Left kidney (tissue), 1 donor: ENCODE measurements at regions not wholly inside any gene's neighbourhood (a gene's known extent, or its start where the extent isn't known, plus 50 kb on each side); places are given as distances from the start of the nearest gene placed in this dataset.
"Not testable (repeated sequence)": the region's sequence is repeated elsewhere in the genome, so short reads cannot be mapped to it uniquely, and the experiment has no call there.

Experiments used
- DNase-seq: peaks from one replicate; pipeline ENCODE4 v3.0.0-alpha.2; 2013

DNA sequence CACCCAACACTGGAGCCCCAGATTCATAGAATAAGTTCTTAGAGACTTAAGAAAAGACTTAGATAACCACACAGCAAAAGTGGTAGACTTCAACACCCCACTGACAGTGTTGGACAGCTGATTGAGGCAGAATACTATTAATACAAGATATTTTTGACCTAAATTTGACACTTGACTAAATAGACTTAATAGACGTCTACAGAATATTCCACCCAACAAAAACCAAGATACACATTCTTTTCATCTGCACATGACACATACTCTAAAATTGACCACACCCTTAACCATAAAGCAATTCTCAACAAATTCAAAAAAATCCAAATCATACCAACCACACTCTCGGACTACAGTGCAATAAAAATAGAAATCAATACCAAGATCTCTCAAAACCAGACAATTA is 179.8 kb upstream of the TPM1 start:
- DNase-seq = no peak

DNA sequence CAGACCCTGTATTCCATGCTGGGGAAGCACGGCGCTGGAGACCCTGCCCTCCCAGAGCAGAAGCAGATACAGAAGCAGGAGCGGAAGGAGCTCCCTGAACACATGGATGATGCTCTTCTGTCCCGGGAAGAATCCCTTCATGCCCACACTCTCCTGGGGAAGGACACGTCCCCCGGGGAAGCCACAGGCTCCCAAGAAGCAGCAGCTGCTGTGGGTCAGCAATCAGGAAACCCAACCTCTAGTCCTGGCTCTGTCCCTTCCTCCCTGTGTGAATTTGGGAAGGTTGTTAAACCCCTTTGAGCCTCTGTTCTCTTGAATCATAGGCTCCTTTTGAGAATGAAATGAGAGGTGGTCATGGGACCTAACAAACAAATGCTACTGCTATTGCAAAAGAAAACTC is 176.2 kb upstream of the TPM1 start:
- no peak for DNase-seq

DNA sequence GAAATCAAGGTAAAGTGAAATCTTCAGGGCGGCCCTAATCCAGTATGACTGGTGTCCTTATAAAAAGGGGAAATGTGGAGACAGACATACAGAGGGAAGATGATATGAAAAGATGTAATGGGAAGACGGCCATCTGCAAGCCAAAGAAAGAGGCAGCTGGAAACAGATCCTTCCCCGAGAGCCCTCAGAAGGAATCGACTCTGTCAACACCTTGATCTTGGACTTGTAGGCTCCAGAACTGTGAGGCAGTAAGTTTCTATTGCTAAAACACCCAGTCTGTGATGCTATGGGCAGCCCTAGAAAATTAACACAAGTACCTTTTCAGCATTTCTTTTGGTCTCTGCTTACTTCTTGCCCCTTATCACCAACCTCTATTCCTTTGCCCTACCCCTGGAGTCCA is 174.7 kb upstream of the TPM1 start:
- no peak for DNase-seq

DNA sequence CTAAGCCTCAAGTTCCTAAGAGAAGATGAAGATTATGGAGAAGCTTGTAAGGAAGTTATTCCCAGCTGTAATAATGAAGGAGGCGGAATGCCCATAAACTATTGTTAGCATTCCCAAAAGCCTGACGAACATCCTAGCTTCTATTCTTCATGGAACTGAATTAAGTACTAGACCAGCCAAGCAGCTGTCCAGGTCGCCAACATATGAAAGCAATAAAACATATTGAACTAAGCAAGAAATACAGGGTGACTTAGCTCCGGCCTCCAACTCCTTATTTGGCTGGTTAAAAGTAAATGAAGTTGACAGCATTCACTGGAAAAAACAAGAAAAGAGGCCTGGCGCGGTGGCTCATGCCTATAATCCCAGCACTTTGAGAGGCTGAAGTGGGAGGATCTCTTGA is 174.0 kb upstream of the TPM1 start:
- no peak for DNase-seq

DNA sequence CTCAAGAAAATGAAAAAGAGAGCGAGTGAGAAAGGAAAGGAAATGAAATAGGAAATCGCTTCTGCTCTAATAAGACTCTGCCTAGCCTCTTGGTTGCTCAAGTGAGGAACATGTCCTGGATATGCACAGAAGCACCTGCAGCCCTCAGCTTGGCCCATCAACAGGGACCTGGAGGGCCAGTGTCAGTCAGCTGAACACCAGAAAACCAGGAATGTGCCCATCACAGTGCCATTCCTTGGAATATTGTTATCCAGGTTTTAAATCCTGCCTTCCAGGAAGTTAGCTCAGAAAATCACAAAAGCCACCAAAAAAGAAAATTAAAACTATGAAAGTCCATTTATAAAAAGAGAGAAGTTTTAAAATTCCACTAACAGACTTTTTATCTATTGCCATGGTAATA is 173.4 kb upstream of the TPM1 start:
- DNase-seq = no peak

DNA sequence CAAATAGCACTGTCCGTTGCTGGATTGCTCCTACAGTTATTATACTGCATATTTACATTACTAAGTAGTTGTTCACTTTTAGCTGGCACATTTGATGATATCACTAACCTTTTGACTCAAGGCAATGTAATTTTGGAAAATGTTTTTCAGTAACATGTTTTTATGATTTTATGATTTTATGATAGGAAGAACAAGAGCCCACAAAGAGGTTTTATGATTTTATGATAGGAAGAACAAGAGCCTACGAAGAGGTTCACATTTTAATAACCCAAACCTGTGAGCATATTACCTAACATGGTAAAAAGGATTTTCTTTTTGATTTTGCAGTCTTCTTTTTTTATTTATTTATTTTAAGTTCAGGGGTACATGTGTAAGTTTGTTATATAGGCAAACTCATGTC is 172.3 kb upstream of the TPM1 start:
- DNase-seq = no peak

DNA sequence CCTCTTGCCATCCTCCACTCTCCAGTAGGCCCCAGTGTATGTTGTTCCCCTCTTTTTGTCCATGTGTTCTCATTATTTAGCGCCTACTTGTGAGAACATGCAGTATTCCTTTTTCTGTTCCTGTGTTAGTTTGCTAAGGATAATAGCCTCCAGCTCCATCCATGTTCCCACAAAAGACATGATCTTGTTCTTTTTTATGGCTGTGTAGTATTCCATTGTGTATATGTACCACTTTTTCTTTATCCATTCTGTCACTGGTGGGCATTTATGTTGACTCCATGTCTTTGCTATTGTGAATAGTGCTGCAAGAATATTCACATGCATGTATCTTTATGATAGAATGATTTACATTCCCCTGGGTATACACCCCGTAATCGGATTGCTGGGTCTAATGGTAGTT is 171.8 kb upstream of the TPM1 start:
- not testable (repeated sequence) for DNase-seq

DNA sequence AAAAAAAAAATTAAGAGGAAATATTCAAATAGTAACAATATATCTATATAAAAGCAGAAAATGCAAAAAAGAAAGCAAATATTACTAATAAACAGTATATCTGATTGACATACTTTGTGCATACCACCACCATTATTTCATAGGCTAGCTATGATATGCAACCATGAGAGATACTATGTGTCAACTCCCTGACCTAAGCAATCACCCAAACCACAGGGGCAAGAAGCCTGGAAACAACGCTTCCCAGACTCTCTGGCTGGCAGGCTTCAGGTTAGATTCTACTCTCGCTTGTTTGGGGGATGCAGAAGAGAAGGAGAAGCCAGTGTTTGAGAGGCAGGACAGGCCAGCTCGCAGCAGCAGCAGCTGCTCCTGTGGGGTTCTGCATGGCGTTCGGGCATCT is 169.3 kb upstream of the TPM1 start:
- no peak for DNase-seq

DNA sequence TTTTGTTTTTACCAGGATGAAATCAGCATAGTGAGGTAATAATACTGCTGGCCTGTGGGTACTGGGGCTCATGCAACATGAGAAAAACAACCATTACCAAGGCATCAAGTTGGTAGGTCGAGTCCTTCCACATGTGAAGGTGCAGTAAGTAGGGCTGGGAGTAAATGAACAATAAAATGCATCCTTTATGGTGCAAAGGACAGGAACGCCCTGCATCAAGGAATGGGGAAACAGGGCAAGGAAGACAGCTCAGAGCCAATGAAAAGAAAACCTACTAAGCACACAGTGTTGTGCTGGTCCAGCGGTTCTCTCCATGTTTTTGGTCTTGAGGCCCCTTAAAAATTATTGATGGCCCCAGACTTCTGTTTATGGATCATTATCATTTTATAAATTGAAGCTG is 168.5 kb upstream of the TPM1 start:
- DNase-seq = no peak

DNA sequence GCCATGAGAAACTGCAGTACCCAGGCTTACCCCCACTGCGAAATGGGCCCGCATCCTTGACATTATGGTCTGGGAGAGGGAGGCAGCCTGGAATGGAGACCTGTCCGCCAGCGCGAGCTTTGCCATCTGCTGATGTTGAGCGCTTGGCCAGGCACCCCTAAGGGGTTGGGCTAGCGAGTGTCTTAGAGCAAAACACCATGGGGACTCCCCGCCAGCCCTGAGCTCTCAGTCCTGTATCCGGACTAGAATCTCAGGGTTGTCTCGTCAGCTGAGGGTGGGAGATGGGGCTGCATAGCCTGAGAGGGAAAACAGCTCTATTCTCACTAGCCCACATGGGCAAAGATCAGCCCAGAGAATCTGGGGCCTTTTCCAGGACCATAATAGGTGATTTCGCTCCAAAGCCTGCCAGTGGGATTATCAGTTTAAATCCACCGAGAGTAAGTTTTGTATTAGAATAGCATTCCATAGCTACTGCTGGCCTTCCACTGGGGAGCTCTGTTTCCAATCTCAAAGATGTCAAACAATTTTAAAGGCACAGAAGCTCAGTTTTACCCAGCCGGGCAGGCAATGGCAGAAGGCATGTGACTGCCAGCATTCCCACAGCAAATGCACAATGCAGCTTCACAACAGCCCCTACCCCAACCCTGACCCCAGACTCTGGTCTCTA is 167.5 kb upstream of the TPM1 start:
- no peak for DNase-seq

DNA sequence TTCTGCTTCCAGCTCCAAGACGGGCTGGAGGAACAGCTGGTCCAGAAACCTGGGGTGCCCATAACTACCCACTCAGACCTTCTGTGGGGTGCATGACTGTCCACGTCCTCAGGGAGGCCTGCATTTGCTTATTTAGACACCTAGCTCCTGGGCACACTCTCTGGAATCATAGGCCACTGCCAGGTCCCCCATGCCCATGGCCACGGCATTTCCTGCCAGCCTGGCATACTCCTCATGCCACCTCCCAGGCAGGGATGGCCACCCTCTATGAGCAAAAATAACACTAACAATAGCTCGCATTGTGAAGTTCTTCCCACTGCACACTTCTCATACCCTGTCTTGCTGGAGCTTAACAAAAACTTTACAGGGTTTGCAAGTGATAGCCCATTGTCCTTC is 166.9 kb upstream of the TPM1 start:
- no peak for DNase-seq

DNA sequence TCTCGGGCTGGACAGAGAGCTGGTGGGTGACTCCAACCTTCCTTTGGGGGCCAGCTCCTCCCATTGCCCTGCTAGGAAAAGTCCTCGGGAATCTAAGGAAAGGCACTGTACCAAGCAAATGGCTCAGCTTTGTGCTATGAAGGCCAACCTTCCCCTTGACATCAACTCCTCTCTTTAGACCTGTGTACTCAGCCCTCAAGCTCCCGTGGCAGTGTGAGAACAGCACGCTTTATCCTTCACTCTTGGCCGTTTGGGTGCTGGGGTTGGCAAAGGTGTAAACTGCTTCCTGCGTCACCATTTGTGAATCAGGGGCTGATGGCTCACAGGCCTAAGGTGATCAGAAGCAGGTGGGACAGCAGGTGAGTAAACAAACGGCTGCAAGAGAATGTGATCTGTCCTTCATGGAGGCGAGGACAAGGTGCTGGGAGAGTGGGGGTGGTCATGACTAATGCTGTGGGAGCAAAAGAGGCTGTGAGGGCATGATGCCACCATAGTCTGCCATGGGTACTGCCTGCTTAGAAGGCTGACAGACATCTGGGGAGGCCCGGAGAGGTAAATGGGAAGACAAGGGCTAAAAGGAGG is 165.2 kb upstream of the TPM1 start:
- DNase-seq = no peak

DNA sequence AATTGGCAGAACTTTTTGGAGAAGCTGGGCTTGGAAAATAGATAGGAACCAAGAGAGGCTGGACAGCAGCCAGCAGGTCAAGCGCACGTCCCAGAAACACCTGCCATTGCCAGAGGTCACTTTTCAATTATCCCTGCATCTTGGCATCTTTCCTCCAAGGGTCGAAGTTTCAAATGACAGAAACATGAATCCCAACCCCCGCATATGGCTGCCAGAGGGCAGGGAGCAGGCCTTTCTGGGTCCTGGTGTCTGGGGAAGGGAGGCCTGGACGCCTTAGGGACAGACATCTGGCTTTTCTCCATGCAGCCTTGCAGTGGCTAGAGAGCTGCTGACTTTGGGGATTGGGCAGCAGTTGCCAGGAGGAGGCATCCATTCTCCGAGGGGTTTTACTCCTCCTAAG is 164.5 kb upstream of the TPM1 start:
- DNase-seq = no peak

DNA sequence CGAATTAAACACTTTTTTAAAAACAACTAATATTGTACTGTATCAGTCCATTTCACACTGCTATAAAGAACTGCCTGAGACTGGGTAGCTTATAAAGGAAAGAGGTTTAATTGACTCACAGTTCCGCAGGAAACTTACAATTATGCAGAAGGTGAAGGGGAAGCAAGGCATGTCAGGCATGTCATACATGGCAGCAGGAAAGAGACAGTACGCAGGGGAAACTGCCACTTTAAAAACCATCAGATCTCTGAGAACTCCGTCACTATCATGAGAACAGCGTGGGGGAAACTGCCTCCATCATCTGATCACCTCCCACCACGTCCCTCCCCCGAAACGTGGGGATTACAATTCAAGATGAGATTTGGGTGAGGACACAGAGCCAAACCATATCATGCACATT is 162.8 kb upstream of the TPM1 start:
- no peak for DNase-seq

DNA sequence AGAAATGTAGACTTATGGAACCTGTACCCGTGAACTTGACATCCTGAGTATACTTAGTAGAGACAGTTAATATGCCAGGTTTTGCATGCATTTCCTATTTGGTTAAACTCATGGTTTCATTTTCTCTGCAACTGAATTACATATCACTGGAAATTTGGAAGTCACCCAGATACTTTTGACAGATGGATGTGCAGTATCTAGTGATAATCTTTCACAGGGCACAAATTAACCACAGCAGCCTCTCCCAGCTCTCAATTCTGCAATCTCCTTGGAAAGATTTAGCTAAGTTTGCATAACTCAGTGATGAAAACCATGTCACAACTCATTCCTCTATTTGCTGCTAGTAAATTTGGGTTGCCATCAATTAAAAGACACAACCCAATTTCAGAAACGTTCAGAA is 162.3 kb upstream of the TPM1 start:
- DNase-seq = no peak

DNA sequence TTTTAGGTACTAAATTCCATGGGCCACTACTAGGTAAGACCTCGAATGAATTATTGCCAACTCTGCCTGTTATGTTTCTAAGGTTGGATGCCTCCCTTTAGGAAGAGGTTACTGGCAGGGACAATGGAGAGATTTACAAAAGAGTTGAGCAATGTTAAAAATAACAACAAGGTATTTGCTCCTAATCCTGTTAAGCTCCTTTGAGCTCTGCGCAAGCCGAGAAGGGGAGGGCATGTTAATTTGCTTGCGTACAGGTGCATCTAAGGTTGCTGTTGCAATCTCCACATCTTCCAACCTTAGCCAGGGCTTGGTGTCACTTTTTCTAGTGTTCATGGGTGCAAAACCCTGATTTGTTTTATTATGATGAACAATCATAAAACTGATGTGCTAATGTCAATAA is 161.5 kb upstream of the TPM1 start:
- no peak for DNase-seq

DNA sequence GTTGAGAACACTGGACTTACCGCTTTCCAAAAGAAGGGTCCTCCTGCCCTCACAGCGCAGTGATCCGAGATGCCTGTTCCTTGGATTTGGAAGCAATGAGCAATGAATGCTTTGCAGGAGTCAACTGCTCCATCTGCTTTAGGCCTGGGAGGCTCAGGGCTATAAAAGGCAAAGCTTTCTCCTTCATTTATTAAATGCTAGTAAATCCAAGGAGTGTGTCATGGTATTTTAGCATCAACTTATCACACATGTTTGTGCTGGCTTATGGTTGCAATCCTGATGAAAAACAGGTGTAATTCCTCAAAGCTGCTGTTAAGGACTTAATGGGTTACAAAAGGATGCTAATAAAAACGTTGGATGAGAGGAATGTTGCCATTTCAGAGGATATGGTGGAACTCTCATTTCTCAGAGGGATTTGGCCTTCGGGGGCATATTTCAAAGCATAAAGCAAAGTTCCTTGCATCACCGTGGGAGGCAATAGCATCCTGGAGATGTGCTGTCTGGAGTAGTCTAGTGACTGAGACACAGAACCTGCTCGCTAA is 158.5 kb upstream of the TPM1 start:
- DNase-seq = peak; percentile 65

DNA sequence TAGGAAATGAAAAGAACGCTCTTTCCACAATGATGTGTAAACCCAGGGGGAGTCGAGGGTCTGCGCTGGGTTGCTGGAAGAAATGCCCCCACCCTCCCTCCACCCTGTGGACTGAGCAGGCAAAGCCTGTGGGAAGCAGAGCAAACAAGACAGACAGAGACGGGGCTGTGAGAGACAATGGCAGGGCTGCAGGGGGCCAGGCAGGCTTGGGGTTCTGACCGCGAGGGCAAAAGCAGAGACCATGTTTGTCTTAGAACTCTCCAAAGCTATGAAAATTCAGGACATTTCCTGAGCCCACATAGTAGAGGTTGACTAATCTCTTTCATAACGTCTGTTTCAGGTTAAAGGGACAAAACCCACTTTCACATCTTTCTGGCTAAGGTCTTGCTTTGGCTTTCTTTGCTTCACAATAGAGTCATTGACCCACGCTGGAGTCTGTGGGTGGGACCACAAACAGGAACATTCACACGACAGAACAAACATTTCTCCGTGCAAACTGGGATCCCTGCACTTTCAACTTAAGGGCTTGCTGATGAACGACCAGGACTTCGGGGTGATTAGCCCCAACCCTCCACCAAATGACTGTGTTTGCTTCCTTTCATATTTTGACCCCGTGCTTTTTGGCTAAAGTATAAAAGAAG is 156.0 kb upstream of the TPM1 start:
- DNase-seq = no peak

DNA sequence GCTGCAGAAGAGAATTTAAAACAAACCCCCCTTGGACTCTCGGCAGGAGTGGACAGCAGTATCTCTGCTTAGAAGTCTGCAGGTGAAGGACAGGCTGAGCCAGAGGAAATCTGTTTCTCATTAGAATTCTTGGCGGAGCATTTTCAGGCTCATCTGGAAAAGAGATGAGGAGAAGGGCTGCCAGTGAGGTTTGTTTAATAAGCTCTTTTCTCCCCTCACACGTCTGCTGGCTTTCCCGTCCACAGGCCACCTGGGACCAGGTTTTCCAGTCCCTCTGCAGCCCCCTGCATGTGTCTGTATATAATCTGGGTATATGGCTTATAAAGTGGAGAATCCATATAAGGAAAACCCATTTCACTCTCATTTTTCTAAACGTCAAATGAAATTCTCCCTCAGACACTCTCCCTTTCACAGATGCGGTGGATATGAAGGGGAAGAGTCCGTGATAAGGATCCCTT is 155.4 kb upstream of the TPM1 start:
- DNase-seq = no peak

DNA sequence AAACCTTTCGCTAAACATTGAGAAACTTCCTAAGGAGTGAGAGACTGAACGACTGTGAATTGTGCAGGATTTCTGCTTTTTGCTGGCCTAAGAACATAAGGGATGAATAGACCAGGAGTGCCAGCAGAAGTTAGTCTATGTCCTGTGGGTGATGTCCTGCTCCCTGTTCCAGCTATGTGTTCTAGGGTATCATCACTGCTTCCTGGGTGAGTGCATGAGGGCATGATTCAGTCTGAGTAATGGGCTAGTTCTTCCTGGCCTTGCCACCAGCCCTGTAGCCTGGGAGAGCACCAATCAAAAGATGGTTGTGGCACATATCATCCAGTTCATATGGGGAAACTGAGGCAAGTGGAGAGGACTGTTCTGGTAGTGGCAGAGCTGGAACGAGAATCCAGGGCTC is 153.9 kb upstream of the TPM1 start:
- no peak for DNase-seq

DNA sequence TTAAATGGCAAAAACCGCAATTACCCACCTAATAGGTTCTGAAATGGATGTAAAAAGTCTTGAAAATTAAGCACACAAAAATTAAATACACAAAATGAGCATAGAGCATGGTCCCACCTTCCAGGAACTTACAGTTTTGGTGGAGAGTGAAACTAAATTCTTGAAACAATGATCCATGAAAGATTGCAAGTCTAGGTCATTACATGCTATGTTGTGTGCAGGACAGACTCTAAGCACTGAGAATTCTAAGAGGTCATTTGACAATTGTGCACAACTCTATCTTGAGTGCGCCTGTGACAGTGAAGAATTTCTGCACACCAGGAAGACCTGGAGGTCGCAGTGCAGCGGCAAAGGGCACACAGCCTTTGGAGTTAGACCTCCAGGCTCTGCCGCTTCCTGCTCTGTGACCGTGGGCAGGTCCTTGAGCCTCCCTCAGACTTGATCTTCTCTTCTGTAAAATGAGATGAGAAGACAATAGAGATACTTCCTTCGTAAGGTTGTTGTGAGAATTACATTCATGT is 153.3 kb upstream of the TPM1 start:
- DNase-seq = no peak

DNA sequence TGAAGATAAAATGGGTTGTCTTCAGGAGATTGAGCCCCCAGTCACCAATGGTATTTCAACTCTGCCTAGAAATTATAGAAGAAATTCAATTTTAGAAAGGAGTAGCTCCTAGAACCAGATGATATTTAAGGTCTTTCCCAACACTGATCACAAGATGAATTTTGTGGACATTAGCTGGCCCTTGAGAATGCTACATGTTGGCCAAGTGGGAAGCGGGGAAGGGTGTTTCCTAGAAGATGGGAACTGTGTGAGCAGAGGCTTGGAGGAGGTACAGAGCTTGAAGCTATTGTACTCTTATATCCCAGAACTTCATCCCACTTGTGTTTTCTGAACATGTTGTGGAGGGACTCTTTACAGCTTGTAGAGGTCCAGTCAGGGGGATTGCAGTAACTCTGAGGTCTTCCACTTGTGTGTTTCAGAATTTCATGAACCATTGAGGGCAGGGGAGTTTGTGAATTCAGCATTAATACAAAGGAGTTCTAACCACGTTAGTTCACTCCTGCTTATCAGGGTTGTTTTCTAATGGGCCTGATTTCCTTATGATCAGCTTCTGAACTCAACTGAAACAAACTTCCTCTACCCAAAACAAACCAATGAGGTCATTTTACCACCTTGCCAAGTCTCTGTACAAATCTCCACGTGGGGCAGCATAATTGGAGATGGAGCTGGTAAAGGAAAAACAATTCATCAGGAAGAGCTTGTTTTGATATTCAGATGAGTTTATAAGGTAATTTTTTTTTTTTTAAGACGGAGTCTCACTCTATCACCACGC is 152.6 kb upstream of the TPM1 start:
- DNase-seq = no peak
